D721Med (cell line): ENCODE measurements at regions not wholly inside any gene's neighbourhood (a gene's known extent, or its start where the extent isn't known, plus 50 kb on each side); places are given as distances from the start of the nearest gene placed in this dataset.
"Not testable (repeated sequence)": the region's sequence is repeated elsewhere in the genome, so short reads cannot be mapped to it uniquely, and the experiment has no call there.

Experiments used
- DNase-seq: peaks from one replicate; pipeline ENCODE4 v3.0.0; 2011; ENCODE audit warnings: low spot score; ENCODE audit not compliant: insufficient read length
- FAIRE-seq: peaks from 2 replicates; lab custom pipeline; 2011; peaks lifted over from hg19 to GRCh38; lab: Jason Lieb, UNC
- TF ChIP-seq, protein P1 (sequence below): IDR thresholded peaks from 2 replicates; pipeline ENCODE4 v1.5.1; 2012; ENCODE audit warnings: mild to moderate bottlenecking, control low read depth; ENCODE audit not compliant: insufficient read depth; ENCODE audit errors: missing control alignments

DNA sequence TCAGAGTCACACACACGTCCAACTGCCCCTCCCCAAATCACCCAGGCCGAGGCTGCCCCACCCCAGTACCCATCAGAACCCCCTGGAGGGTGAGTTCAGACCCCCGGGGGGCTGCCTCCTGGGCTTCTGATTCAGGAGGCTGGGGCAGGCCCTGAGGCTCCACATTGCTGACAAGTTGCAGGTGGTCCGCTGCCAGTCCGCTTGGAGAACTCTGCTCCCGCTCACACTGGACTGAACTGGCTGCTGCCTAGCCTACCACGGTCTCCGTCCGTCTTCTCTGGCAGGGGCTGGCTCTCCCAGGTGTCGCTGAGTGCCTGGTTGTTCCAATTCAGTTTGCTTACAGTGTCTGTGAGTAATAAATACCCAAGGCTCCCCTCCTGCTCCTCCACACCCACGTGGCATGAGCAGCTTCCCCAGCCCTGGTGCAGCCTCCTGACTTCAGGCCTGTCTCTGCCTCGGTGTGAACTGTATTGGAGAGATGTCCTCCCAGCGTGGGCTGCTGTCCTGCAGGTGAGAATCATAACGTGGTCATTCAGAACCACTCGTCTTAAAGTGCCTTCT is 163.4 kb downstream of the LAT start:
- DNase-seq (no peak), FAIRE-seq (no peak)
- TF ChIP-seq, protein P1, sequence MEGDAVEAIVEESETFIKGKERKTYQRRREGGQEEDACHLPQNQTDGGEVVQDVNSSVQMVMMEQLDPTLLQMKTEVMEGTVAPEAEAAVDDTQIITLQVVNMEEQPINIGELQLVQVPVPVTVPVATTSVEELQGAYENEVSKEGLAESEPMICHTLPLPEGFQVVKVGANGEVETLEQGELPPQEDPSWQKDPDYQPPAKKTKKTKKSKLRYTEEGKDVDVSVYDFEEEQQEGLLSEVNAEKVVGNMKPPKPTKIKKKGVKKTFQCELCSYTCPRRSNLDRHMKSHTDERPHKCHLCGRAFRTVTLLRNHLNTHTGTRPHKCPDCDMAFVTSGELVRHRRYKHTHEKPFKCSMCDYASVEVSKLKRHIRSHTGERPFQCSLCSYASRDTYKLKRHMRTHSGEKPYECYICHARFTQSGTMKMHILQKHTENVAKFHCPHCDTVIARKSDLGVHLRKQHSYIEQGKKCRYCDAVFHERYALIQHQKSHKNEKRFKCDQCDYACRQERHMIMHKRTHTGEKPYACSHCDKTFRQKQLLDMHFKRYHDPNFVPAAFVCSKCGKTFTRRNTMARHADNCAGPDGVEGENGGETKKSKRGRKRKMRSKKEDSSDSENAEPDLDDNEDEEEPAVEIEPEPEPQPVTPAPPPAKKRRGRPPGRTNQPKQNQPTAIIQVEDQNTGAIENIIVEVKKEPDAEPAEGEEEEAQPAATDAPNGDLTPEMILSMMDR, result no peak

DNA sequence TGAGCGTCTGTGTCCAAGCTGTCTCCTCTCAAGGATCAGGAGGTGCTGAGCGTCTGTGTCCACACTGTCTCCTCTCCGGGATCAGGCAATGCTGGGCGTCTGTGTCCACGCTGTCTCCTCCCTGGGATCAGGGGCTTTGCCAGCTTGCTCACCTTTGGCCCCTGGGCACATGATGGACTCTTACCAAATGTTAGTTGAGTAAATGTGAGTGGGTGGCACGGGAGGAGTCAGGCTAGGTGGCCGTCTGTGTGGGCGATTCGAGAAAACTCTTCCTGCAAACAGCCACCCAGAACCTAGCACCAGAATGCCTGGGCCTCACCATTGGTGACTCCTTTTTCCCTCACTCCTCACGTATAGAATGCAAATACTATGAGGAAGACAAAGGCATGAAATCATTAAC is 162.9 kb downstream of the LAT start:
- FAIRE-seq, DNase-seq: not testable (repeated sequence)

DNA sequence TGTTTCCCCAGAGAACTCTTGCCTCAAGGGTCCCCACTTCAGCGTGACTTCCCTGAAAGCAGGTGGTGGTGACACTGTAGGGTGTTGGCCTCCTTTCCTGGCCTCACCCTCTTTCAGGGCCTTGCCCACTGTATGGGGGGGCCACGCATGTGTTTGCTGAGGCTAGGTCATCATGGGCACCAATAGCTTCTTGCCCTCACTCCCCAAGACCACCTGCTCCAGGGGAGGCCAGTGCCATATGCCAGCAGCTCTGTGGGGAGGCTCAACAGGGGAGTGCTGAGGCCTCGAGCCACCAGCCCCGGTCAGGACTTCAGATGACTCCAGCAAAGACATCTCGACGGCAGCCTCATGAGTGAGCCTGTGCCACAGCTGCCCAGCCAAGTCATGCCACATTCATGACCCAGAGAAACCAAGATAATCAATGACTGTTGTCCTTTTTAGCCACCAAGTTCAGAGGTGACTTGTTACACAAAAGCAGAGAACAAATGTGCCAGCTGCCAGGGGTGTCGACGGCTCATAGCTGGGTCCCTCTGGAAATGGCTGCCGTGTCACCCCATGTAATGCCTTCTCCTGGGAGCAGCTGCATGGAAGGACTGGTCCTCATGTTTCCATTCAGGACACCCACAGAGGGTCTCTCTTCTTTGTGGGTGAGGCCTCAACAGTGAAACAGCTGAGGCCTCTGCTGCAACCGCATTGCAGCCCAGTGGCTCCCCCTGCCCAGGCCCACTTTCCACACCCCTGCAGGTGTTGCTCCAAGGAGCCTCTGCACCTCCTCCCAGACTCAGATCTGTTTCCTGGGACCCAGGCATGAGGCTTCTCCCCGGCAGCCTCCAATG is 162.2 kb downstream of the LAT start:
- FAIRE-seq, DNase-seq: not testable (repeated sequence)

DNA sequence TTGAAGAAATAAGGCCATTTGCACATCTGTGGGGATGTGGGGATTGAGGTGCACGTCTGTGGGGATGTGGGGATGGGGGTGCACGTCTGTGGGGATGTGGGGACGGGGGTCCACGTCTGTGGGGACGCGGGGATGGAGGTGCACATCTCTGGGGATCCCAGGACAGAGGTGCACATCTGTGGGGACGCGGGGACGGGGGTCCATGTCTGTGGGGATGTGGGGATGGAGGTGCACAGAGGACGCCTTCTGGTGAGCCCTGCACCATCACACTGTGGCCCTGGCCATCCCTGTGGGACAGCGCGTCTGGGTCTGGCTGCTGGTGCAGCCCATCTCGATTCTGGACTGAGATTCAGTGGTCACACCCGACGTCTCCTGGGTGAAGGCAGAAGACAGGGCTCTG is 161.4 kb downstream of the LAT start:
- FAIRE-seq (no peak), DNase-seq (no peak)
- TF ChIP-seq, protein P1, result no peak

DNA sequence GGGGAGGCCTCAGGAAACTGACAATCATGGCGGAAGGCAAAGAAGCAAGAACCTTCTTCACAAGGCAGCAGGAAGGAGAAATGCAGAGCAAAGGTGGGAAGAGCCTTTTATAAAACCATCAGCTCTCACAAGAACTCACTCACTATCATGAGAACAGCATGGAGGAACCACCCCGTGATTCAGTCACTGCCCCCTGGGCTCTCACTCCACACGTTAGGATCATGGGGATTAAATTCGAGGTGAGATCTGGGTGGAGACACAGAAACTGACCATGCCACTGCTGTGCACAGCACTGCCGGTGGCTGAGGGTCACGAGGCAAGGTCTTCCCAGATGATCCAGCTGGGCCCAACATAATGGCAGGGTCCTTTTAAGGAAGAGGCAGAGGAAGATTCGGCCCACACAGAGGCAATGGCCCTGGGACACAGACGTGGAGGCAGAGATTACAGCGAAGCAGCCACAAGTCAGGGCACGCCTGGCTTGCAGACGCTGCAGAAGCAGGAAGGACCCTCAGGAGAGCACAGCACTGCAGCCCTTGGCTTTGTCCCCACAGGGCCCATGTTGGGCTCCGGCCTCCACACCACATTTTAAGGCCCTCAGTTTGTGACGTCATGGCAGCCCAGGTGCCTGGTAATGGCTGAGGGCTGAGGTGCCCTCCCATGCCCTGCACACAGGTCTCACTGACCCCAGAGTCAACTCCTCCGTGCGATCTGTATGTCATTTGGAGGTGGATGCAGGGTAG is 160.8 kb downstream of the LAT start:
- DNase-seq, FAIRE-seq: not testable (repeated sequence)

DNA sequence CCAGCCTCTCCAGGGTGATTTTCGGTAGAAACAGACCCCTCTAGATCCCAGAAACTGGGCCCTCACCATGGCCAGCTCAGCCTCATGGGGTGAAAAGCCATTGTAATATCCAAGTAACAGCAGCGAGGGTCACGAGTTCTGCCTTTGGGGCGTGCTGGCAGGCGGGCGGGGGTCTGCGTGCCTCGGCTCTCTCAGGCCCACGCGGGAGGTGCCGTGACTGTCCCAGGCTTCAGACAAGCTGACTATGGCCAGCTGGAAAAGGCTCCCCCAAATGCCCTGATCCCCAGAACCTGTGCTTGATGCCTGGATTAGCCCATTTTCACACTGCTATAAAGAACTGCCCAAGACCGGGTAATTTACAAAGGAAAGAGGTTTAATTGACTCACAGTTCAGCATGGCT is 160.2 kb downstream of the LAT start:
- DNase-seq, FAIRE-seq: not testable (repeated sequence)

DNA sequence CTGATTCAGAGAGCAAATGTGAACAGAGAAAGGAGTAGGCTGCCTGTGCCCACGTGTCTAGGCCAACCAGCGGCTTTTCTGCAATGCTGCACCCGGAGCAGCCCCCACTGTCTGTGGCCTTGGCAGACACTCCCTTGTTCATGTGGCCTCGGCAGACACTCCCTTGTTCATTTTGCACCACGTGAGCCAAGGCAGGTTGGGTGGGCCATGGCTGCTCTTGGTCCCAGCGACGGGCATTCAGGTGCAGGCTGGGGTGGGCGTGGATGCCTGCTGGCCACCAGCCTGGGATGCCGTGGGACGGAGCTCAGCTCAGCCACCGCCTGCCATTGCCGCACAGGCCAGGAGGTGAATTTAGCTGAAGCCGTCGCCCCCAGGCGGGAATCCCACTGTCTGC is 159.8 kb downstream of the LAT start:
- not testable (repeated sequence) for DNase-seq, FAIRE-seq

DNA sequence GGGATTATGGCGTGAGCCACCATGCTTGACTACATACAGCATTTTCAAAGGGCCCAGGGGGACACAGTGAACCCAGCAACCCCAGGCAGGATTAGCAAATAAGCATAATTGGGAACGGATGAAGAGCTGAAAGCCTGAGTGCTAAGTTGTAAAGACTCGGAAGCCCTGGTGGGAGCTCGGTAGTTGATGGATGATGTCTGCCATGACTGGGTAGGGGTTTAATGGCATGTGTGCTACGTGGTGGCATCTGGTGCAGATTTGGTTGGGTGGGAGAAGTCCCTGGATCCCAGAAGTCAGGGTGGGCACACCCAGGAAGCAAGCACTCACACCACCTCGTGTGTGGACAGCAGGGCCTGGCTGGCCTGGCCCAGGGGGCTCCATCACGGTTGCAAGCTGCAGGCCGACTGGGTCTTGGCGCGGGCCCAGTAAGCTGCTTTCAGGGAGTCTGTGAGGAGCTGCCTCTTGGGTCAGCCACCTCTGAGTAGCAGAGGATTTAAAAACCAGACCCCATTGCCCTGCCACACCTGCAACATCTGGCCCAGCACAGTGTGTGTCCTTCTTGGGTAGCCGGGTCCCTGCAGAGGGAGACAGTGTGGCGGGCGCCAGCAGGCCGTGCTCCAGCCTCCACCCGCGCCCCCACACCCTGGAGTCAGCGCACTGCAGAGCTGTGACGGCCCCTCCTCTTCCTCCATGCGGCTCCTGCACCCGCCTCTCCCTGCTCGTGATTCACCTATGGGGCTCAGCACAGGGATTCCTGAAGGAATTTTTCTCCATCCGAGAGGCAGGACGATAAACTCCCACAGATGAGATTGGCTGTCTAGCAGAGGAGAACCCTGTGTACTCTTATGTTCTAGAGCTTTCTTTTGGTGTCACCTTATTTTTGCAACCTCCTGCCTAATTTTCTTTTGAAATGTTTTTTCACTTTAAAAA is 159.2 kb downstream of the LAT start:
- not testable (repeated sequence) for DNase-seq, FAIRE-seq

DNA sequence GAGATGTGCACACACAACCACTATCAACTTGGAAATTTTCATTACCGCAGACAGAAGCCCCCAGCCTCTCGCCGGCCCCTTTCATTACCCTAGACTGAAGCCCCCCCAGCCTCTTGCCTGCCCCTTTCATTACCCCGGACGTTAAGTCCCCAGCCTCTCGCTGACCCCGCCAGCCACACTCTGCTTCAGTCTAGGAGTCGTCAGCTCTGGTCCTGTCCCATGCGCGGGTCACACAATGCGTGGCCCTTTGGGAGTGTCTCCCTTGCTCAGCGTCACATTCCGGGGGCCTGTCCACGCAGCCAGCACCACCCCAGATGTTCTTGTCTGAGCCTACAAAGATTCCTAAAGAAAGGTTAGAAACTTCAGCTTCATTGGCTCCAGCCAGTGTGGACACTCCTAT is 157.7 kb downstream of the LAT start:
- FAIRE-seq, DNase-seq: not testable (repeated sequence)

DNA sequence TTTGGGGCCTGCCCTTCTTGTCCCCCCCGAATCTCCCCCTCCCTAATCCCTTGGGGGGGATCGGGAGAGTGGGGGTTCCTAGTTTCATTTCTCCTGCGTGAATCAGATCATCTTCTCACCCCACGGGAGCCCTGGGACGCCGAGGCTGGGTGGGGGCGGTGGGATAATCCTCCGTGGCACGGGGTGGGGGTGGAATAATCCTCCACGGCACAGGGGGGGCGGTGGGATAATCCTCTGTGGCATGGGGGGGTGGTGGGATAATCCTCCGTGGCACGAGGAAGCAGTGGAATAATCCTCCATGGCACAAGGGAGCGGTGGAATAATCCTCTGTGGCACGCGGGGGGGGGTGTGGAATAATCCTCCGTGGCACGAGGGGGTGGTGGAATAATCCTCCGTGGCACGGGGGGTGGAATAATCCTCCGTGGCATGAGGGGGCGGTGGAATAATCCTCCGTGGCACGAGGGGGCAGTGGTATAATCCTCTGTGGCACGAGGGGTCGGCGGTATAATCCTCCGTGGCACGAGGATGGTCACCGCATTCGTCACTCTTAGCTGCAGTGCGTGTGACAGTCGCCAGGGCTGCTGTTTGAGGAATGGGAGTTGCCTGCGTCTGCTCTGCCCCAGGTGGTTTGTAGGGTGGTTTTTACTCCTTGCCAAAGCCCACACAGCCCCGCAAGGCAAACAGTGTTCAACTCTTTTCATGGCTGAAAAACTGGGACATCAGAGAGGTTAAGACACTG is 156.9 kb downstream of the LAT start:
- TF ChIP-seq, protein P1, result no peak
- DNase-seq (no peak), FAIRE-seq (no peak)

DNA sequence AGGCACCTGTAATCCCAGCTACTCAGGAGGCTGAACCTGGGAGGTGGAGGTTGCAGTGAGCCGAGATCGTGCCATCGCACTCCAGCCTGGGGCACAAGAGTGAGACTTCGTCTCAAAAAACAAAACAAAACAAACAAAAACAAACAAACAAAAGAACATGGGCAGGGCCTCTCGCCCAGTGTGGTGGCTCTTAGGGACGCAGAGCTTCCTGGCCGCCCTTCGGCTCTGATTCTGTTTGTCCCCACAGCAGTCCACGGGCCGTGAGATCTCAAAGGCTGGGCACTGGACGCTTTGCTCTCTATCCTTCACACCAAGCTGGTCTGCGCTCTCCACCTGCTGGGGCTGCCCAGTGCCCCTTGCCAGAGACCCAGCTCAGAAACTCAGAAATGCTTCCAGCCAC is 156.3 kb downstream of the LAT start:
- FAIRE-seq, DNase-seq: not testable (repeated sequence)

DNA sequence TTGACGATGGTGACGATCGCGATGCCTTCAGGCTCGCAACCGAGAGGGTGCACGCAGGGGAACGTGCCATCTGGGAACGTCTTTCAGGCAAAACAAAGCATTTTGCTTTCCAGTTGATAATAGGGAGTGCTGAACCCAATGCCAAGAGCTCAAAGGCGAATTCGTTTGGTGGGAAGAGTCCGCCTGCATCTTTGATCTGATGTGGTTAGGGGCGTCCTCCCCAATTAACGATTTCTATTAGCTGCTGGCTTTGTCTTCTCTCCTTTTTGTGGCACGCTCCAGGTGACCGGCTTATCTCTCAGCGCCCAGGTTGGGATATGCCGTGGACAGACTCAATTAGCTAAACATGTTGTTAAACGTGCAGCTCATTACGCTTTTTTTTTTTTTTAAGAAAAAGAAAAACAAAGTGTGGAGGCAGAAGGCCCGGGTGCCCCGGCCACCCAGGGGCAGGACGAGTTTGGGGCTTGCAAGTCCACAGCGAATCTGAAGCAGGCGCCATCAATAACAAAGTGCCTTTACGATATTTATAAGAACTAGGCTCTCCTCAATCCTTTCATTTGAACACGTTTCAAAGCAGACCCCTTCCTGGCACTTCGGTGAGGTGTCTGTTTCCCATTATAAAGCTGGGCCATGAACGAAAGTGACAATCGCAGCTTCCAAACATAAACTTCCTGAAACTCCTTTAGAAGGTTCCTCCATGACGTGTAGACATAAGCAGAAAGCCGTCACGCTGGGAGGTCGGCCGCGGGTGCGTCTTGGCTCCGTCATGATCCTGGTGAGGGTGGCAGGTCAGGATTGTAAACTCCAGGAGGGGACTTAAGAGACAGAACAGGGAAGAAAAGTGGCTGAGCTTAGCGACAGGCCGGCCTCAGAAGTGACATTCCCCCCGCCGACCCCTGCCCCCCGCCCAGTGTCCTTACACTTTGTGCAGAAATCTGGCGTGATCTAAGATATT is 155.3 kb downstream of the LAT start:
- FAIRE-seq, DNase-seq: not testable (repeated sequence)
